ENCODE measurements at regions not wholly inside any gene's neighbourhood (a gene's known extent, or its start where the extent isn't known, plus 50 kb on each side); places are given as distances from the start of the nearest gene placed in this dataset.

GRCh38 chr3:165464736-165465135 lies 268.6 kb upstream of the SLITRK3 start:
- TF ChIP-seq POLR2A (IDR thresholded peaks at IDR 0.05): no peak
- TF ChIP-seq CTCF (IDR thresholded peaks at IDR 0.05 in 8 of 11, conservative IDR thresholded peaks at IDR 0.05 in 3 of 11): no peak
- TF ChIP-seq POLR2AphosphoS5 (IDR thresholded peaks at IDR 0.05): no peak
